C4-2B (cell line): ENCODE measurements at regions not wholly inside any gene's neighbourhood (a gene's known extent, or its start where the extent isn't known, plus 50 kb on each side); places are given as distances from the start of the nearest gene placed in this dataset.

Source experiments
- CTCF ChIP-seq: fragments of 450-650 bp; conservative IDR thresholded peaks from 2 replicates; pipeline ENCODE4 v1.5.1; 2017; ENCODE audit warnings: mild to moderate bottlenecking
- ZFX ChIP-seq: fragments of 450-650 bp; IDR thresholded peaks from 2 replicates; pipeline ENCODE4 v1.6.1; 2017

GRCh38 chr10:62740885-62741745, 63.4 kb upstream of the ADO start:
- TF ChIP-seq CTCF (no peak), ZFX (no peak)
